Calu3 (cell line): ENCODE measurements at regions not wholly inside any gene's neighbourhood (a gene's known extent, or its start where the extent isn't known, plus 50 kb on each side); places are given as distances from the start of the nearest gene placed in this dataset.

Experiments used
- BruUV-seq: library from RNA; stranded (reverse); fragments of 400-500 nt; replicated peaks from 2 replicates; lab custom pipeline; 2021; lab: Mats Ljungman, UMichigan
- CTCF ChIA-PET: fragments of 300-600 bp; sonication (Branson Sonifier 250); formaldehyde crosslinking; loops from one replicate; lab custom pipeline; 2022; ENCODE audit warnings: antibody characterized with exemption; lab: Charles Lee
- DNase-seq: peaks from one replicate; pipeline ENCODE4 v3.0.0; 2022
- H3K27ac Mint-ChIP-seq: one replicate; pipeline ENCODE4 v1.8.0; 2022; ENCODE audit warnings: mixed read lengths; ENCODE audit not compliant: unreplicated experiment
- H3K27me3 Mint-ChIP-seq: one replicate; pipeline ENCODE4 v1.8.0; 2022; ENCODE audit warnings: mixed read lengths; ENCODE audit not compliant: unreplicated experiment
- H3K36me3 Mint-ChIP-seq: one replicate; pipeline ENCODE4 v1.8.0; 2022; ENCODE audit warnings: mild to moderate bottlenecking, moderate library complexity, mixed read lengths; ENCODE audit not compliant: insufficient read depth, unreplicated experiment
- H3K4me1 Mint-ChIP-seq: one replicate; pipeline ENCODE4 v1.8.0; 2022; ENCODE audit warnings: mild to moderate bottlenecking, low read depth, mixed read lengths; ENCODE audit not compliant: unreplicated experiment
- H3K4me3 Mint-ChIP-seq: one replicate; pipeline ENCODE4 v1.8.0; 2022; ENCODE audit warnings: mild to moderate bottlenecking, low read depth, moderate library complexity, mixed read lengths; ENCODE audit not compliant: unreplicated experiment
- H3K9me3 Mint-ChIP-seq: one replicate; pipeline ENCODE4 v1.8.0; 2022; ENCODE audit warnings: low read depth, mixed read lengths; ENCODE audit not compliant: unreplicated experiment
- intact Hi-C: fragments of 100-400 bp; cut with micrococcal nuclease; formaldehyde crosslinking; loops from one replicate; pipeline ENCODE4 v1.10.0; 2022; ENCODE audit not compliant: unreplicated experiment
- TF ChIP-seq, protein P1 (sequence below): fragments of 200-600 bp; IDR thresholded peaks from one replicate; pipeline ENCODE4 v1.8.0; 2022; ENCODE audit warnings: antibody characterized with exemption; ENCODE audit not compliant: unreplicated experiment

GRCh38 chr5:87190041-87190440, 77.6 kb upstream of the RASA1 start:
- TF ChIP-seq, protein P1, sequence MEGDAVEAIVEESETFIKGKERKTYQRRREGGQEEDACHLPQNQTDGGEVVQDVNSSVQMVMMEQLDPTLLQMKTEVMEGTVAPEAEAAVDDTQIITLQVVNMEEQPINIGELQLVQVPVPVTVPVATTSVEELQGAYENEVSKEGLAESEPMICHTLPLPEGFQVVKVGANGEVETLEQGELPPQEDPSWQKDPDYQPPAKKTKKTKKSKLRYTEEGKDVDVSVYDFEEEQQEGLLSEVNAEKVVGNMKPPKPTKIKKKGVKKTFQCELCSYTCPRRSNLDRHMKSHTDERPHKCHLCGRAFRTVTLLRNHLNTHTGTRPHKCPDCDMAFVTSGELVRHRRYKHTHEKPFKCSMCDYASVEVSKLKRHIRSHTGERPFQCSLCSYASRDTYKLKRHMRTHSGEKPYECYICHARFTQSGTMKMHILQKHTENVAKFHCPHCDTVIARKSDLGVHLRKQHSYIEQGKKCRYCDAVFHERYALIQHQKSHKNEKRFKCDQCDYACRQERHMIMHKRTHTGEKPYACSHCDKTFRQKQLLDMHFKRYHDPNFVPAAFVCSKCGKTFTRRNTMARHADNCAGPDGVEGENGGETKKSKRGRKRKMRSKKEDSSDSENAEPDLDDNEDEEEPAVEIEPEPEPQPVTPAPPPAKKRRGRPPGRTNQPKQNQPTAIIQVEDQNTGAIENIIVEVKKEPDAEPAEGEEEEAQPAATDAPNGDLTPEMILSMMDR = no peak
- CTCF ChIA-PET = no interaction called here
- peaks cover 28% of the 10 kb centered on the region for H3K4me1 Mint-ChIP-seq
- H3K27me3 Mint-ChIP-seq = no peaks in the 10 kb centered on the region
- H3K4me3 Mint-ChIP-seq = no peak overlapping the region
- no peaks in the 10 kb centered on the region for H3K9me3 Mint-ChIP-seq
- H3K36me3 Mint-ChIP-seq = no peaks in the 10 kb centered on the region
- intact Hi-C loops = no loop called here
- BruUV-seq = no TSS peak
- no peak for DNase-seq
- H3K27ac Mint-ChIP-seq = no peak overlapping the region

DNA sequence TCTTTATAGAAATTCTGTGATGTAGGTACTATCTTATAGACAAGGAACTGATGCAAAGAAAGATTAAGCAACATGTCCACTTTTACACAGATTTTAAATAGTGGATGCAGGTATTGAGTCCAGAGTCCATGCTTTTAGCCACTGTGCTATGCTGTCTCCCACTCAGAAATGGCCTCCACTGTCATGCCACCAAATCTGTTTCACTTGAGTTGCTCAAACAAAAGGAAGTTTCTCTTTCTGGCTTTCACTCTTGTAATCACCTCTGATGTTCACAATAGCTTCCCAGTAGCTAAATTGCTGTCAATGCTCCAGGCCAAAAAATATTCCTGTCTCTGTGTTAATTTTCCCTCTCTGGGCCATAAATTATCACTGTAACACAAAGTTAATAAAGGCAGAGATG, 77.0 kb upstream of the RASA1 start:
- Mint-ChIP-seq H3K4me1 (peaks cover 35% of the 10 kb centered on the region), H3K27me3 (no peaks in the 10 kb centered on the region), H3K27ac (no peak overlapping the region), H3K36me3 (no peaks in the 10 kb centered on the region), H3K4me3 (no peak overlapping the region), H3K9me3 (no peaks in the 10 kb centered on the region)
- no peak for DNase-seq
- CTCF ChIA-PET = no interaction called here
- TF ChIP-seq, protein P1 = no peak
- intact Hi-C loops = no loop called here
- BruUV-seq = no TSS peak

GRCh38 chr5:87191645-87192044, 76.0 kb upstream of the RASA1 start:
- CTCF ChIA-PET = interaction anchor here (1.8 kb wide), 1 partner anchor 23 kb away, joined by 4 read pairs; no protein-coding TSS in a partner anchor
- no peak for DNase-seq
- Mint-ChIP-seq H3K4me1 (peaks cover 39% of the 10 kb centered on the region), H3K27ac (no peak overlapping the region), H3K27me3 (no peaks in the 10 kb centered on the region), H3K9me3 (no peaks in the 10 kb centered on the region), H3K36me3 (no peaks in the 10 kb centered on the region), H3K4me3 (no peak overlapping the region)
- no TSS peak for BruUV-seq
- TF ChIP-seq, protein P1 = no peak
- intact Hi-C loops = no loop called here

DNA sequence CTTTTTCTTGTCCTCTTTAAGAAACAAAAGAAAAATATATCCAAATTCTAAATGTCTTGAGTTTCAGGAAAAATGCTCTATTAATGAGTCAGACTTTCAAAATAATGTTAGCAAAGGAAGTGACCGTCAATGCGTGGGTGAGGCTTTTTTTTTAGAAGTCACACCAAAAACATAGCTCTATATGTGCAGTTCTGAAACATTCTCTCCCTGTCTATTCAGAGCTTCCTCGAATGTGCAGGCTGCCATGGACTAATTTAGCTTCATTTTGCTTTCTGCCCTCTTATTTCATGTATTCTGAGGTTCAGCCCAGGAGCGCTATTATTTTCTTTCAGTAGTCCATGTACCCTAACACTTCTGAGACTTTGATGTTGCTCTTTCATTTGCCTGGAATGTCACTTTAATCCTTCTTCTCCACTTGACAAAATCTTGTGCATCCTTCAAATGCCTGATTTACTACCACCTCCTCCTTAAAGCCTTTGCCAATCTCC, 72.5 kb upstream of the RASA1 start:
- Mint-ChIP-seq H3K4me1 (peaks cover 25% of the 10 kb centered on the region), H3K36me3 (no peaks in the 10 kb centered on the region), H3K9me3 (no peaks in the 10 kb centered on the region), H3K27me3 (no peaks in the 10 kb centered on the region), H3K27ac (peak overlapping the region; percentile 18), H3K4me3 (no peak overlapping the region)
- no TSS peak for BruUV-seq
- TF ChIP-seq, protein P1 = no peak
- CTCF ChIA-PET = interaction anchor here (0.7 to 1.3 kb wide), 3 partner anchors 10 to 15 kb away, joined by 3 to 5 read pairs (median 4); no protein-coding TSS in a partner anchor
- intact Hi-C loops = no loop called here
- DNase-seq = no peak
